Mucosa of descending colon (tissue), 3 donors: ENCODE measurements at regions not wholly inside any gene's neighbourhood (a gene's known extent, or its start where the extent isn't known, plus 50 kb on each side); places are given as distances from the start of the nearest gene placed in this dataset.

Experiments
- ATAC-seq: fragments of 200-7000 bp; cut with Tn5 transposase; one replicate; pipeline ENCODE4 v1.9.1; 2020; ENCODE audit warnings: mild to moderate bottlenecking, moderate library complexity
- DNase-seq, 3 donors: peaks; one replicate each; pipeline ENCODE4 v3.0.0-alpha.2; 2020
- H3K36me3 ChIP-seq: fragments of 200-600 bp; one replicate; pipeline ENCODE4 v1.8.0; 2021; ENCODE audit warnings: low read depth, mild to moderate bottlenecking
- H3K4me1 ChIP-seq: fragments of 200-600 bp; one replicate; pipeline ENCODE4 v1.8.0; 2021; ENCODE audit warnings: low read depth, mild to moderate bottlenecking
- H3K4me3 ChIP-seq: fragments of 200-600 bp; one replicate; pipeline ENCODE4 v1.8.0; 2021; ENCODE audit warnings: mild to moderate bottlenecking
- H3K9me3 ChIP-seq: fragments of 200-600 bp; one replicate; pipeline ENCODE4 v1.8.0; 2021; ENCODE audit warnings: mild to moderate bottlenecking
- intact Hi-C, 2 donors: fragments of 100-400 bp; cut with DNase I in 1 of 2; cut with micrococcal nuclease in 1 of 2; formaldehyde crosslinking; loops; one replicate each; pipeline versions ENCODE4 v1.11.0 to v1.11.1; 2022; cut with DNase I, micrococcal nuclease
- TF ChIP-seq, protein P1 (sequence below): fragments of 200-600 bp; IDR thresholded peaks from one replicate; pipeline ENCODE4 v1.8.0; 2022; ENCODE audit warnings: antibody characterized with exemption, mild to moderate bottlenecking
- donor health status: DM: no; HTN: no; CAD: no; lungs with moderate emphysema.
- donor health status: DM: no; HTN: no; CAD: no.
- donor health status: DM: no; HTN: yes; CAD: no.

GRCh38 chr22:47329727-47330650 lies 567.5 kb downstream of the TBC1D22A start:
- ATAC-seq (no peak), DNase-seq (no peak)
- Histone ChIP-seq H3K36me3 (no peaks in the 10 kb centered on the region), H3K4me1 (no peaks in the 10 kb centered on the region), H3K9me3 (no peaks in the 10 kb centered on the region), H3K4me3 (no peak overlapping the region)
- TF ChIP-seq, protein P1, sequence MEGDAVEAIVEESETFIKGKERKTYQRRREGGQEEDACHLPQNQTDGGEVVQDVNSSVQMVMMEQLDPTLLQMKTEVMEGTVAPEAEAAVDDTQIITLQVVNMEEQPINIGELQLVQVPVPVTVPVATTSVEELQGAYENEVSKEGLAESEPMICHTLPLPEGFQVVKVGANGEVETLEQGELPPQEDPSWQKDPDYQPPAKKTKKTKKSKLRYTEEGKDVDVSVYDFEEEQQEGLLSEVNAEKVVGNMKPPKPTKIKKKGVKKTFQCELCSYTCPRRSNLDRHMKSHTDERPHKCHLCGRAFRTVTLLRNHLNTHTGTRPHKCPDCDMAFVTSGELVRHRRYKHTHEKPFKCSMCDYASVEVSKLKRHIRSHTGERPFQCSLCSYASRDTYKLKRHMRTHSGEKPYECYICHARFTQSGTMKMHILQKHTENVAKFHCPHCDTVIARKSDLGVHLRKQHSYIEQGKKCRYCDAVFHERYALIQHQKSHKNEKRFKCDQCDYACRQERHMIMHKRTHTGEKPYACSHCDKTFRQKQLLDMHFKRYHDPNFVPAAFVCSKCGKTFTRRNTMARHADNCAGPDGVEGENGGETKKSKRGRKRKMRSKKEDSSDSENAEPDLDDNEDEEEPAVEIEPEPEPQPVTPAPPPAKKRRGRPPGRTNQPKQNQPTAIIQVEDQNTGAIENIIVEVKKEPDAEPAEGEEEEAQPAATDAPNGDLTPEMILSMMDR = no peak
- intact Hi-C loops = no loop called here

- no peaks in the 10 kb centered on the region for H3K4me1 ChIP-seq
- TF ChIP-seq, protein P1 = no peak
- no peaks in the 10 kb centered on the region for H3K9me3 ChIP-seq
- H3K4me3 ChIP-seq = no peak overlapping the region
- no peaks in the 10 kb centered on the region for H3K36me3 ChIP-seq
- ATAC-seq (peak; percentile 53), DNase-seq (no peak)
- intact Hi-C loops = no loop called here
Observed at GRCh38 chr22:47328550-47329243, 566.2 kb downstream of the TBC1D22A start.

- no peak for ATAC-seq
- H3K4me3 ChIP-seq = no peak overlapping the region
- TF ChIP-seq, protein P1 = no peak
- no peaks in the 10 kb centered on the region for H3K4me1 ChIP-seq
- intact Hi-C loops = no loop called here
- DNase-seq = no peak
- H3K9me3 ChIP-seq = no peaks in the 10 kb centered on the region
- no peaks in the 10 kb centered on the region for H3K36me3 ChIP-seq
Observed at GRCh38 chr22:47327241-47327640, 564.8 kb downstream of the TBC1D22A start.

DNA sequence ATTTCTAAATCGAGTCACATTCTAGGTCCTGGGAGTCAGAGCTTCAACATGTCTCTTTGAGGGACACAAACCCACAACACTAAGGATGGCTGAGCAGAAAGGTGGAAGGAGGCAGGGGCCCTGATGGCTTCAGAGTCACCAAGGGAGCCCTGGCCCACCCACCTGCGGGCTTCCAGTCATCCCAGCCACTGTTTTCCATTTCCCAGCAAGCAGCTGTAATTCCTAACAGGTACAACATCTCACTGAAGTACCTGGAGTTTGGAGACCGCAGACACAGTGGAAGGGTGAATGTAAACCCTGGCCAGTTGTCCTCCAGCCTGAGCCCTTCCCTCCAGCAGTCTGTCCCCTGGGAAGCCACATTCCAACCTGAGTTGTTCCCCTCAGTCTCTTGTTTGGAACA lies 562.8 kb downstream of the TBC1D22A start:
- H3K4me3 ChIP-seq = no peak overlapping the region
- TF ChIP-seq, protein P1 = no peak
- intact Hi-C loops = no loop called here
- no peaks in the 10 kb centered on the region for H3K36me3 ChIP-seq
- no peak for ATAC-seq
- no peaks in the 10 kb centered on the region for H3K4me1 ChIP-seq
- DNase-seq = no peak
- H3K9me3 ChIP-seq = peaks cover 8% of the 10 kb centered on the region

DNA sequence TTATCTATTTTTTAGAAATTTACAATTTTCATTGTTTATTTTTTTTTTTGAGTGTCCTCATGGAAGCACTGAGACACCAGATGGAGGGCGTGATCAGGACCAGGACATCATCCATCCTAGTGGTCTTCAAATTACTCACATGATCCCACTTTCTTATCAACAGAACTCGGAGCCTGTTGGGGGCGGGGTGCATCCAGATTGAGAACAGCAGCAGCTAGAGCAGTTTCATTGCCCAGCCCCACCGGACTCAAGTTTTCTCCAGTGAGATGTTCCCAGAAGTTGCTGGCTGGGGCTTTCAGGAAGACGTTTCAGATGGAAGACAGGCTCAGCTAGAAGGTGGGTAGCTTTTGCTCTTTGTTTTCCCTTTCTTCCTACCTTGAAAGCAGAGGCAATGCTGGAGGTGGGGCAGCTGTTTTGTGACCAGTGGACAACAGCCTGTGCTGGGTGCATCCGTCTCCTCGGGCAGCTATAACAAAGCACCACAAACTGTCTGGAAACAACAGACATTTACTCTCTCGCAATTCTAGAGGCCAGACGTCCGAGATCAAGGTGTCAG lies 562.1 kb downstream of the TBC1D22A start:
- intact Hi-C loops = no loop called here
- ATAC-seq = no peak
- TF ChIP-seq, protein P1 = no peak
- no peak overlapping the region for H3K4me3 ChIP-seq
- H3K4me1 ChIP-seq = no peaks in the 10 kb centered on the region
- H3K9me3 ChIP-seq = peaks cover 10% of the 10 kb centered on the region
- H3K36me3 ChIP-seq = no peaks in the 10 kb centered on the region
- no peak for DNase-seq
